SHP77 (cell line): ENCODE measurements at regions not wholly inside any gene's neighbourhood (a gene's known extent, or its start where the extent isn't known, plus 50 kb on each side); places are given as distances from the start of the nearest gene placed in this dataset.
A peak's percentile ranks its signal among the peaks of the same experiment; 100 is the strongest.

Experiments
- DNase-seq, 2 experiments: peaks; one replicate each; lab custom pipeline; 2025; lab: John Stamatoyannopoulos, UW

GRCh38 chr9:14428781-14429230, 114.9 kb upstream of the NFIB start:
- peak; percentile 42 to 53 for DNase-seq

DNA sequence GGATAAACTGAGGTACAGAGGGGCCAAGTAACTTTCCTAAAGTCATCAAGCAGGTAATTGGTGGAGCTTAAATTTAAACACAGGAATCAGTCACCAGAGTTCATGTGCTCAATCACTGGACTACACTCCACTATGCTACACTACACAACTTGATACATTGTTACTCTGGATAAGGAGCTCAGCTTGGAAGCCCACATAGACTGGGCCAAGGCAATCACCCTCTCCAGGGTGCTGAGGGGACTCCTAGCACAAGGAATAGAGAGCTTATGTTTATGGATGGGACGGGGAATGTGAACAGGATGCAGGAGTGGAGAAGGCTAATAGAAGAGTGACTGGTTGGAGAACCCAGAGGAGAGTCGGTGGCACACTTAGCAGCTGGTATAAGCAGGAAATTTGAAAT, 113.5 kb upstream of the NFIB start:
- DNase-seq = no peak

- DNase-seq = no peak
Measured at GRCh38 chr9:14424983-14425382, 111.0 kb upstream of the NFIB start.

DNA sequence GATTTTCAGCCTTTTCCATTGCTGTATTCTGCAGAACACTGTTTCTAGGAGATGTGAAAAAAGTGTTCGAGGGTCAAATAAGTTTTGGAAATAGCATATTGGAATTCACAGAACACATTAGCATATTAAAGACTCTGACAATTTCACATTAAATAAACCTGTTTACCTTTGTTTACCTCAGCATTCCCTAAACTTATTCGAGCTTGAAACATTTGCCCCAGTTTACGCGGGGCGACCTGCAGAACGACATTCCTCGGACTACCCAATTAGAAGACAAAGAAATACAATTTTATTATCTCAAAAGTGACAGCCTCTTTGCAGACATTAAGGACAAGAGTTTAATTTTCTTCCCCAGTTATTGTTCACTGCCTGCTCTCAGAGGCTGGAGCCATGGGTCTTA, 110.3 kb upstream of the NFIB start:
- no peak for DNase-seq

DNA sequence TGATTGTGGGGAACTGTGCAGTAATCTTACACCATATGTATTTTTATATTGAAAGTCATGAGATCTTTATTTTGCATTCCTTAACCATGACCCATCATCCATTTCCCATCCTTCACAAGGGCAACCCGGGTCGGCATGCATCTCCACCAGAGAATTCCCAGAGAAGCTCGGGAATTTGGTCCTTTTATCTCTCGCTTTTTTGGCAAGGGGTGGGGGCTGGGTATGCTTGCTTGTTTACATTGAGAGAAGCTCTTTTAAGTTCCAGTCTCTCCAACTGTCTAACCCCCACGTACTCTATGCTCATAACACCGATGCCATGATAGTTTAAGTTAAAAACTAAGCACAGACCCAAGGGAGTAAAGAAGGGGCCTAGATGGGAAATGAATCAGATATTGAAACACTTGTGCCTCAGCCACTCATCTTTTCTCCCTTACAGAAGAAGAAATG, 109.9 kb upstream of the NFIB start:
- DNase-seq = no peak

GRCh38 chr9:14421291-14421690, 107.3 kb upstream of the NFIB start:
- DNase-seq = no peak

DNA sequence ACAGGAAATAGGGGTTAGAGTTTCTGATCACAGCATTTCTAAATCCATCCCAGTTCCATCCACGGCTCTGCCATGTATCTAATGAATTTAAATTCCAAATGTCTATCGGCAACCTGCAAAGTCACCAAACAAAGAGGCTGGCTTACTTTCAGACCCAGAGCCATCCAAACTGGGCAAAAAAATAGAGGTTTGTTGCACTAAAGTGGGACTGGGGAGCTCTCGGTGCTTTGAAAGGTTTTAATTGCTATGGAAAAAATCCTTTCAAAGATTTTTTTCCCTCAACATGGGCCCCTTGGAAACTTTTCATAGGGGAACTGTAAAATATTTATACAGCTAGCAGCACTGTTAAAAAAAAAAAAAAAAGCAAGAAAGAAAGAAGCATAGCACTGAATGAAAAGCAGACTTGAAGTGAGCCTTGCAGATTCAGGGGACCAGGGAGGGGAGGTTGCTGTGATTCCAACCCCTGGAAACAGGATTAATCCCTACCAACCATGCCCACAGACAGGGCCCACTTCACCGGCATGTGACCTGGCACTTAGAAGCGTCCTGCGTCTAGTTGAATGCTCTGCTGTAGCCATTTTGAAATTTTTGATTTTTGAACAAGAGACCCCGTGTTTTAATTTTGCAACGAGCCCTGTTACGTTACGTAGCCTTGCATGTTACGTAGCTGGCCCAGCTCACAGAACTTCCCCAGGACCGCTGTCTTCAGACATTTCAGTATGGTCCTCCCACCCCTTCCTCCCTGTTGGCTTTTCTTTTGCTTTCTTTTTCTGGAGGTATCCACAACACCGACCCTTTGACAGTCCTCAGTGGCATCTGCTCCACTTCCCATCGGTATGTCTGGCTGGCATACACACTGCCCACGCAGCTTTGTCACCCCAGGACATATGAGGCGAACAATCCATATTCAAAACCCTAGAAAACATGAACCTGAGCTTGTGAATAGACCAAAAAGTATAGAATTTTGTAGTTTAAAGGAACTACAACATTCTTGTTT, 105.3 kb upstream of the NFIB start:
- DNase-seq = no peak

- no peak for DNase-seq
Measured at GRCh38 chr9:14418301-14418940, 104.5 kb upstream of the NFIB start.

DNA sequence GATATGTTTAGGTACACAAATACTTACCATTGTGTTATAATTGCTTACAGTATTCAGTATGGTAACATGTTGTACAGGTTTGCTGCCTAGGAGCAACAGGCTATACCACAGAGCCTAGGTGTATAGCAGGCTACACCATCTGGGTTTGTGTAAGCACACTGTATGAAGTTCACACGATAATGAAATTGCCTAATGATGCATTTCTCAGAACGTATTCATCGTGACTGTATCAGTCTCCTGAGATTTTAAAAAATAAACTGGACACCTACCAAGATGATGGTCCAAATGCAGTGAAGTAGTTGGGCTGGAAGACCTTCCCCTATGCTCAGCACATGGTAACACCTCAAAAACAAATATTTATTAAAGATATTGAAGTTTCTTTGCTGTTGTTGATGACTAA, 103.3 kb upstream of the NFIB start:
- DNase-seq = no peak

GRCh38 chr9:14415947-14416346, 102.0 kb upstream of the NFIB start:
- DNase-seq = no peak

DNA sequence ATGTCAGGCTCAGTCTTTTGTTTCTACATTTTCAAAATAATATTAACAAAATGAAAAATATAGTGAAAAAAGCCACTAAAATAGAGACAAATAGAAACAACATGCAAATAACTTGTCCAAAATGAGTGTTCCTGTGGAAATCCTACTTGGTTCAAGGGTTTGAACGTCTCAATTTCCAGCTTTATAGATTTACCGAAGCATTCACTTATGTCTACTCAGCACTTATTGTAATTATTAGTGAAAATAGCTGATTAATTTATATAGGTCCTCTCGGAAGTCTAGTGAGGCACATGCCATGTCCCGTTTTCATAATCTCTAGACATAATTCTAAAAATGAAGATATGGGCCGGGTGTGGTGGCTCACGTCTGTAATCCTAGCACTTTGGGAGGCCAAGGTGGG, 99.9 kb upstream of the NFIB start:
- DNase-seq = no peak

GRCh38 chr9:14412775-14413174, 98.8 kb upstream of the NFIB start:
- no peak for DNase-seq

- no peak for DNase-seq
Measured at GRCh38 chr9:14406463-14406862, 92.5 kb upstream of the NFIB start.

DNA sequence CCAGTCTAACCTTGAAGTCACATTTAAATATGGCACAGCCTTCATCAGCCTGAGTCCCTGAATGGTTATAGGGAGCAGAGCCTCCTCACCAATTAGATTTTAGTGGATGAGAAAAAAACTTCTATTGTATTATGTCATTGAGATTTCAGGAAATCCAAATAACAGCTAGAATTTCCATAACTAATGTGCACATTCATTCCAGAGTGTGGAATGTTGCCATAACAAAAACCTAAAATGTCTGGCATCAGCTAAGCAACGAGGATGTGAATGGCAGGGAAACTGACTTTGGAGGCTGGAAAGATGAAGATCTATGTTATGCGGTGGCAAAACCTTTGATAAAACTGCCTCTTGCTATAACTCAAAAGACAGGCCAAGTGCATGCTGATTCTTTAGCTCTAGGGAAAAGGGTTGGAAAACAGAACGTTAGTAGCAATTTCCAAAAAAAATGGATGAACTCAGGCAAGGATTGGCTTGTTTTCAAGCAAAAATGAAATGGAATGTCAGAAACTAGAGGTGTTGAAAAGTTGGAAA, 91.3 kb upstream of the NFIB start:
- no peak for DNase-seq

- no peak for DNase-seq
Measured at GRCh38 chr9:14403081-14403480, 89.1 kb upstream of the NFIB start.

DNA sequence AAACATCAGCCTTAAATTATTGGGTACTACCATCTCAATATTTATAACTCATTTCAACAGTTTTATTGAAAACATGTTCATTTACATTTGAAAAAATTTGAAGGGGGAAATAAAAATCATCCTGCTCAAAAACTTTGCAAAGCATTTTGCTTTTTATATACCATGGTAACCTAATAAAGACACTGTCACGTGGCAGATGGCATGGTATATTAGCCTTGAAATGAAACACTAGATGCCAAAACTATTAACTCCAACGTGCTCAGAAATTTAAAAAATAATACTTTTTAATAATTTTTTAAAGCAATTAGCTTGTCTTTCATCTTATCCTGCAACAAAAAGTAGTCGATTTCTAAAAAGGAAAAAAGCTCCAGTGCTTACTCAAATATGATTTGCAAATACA, 88.6 kb upstream of the NFIB start:
- DNase-seq = no peak

GRCh38 chr9:14401911-14402310, 88.0 kb upstream of the NFIB start:
- no peak for DNase-seq

- peak; percentile 14 to 30 for DNase-seq
Measured at GRCh38 chr9:14400658-14400995, 86.7 kb upstream of the NFIB start.

- DNase-seq = no peak
Measured at GRCh38 chr9:14399756-14400657, 86.1 kb upstream of the NFIB start.

DNA sequence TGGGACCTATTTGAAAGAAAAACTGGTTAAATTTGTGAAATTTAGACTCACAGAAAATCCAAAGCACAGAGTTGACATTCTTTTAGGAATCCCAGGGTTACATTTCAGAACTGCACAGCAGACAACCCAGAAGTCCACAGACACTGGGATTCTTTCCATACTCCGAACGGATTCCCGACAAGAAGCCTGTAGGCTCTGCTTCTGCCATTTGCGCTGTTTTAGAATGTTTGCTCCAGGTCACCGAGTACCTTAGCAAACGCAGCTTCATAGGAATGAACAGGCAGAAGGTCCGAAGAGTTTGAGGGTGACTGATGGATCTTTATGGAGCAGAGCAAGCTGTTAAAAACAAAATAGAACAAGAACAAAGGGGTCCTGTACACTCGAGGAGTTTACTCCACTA, 84.5 kb upstream of the NFIB start:
- DNase-seq = no peak

- DNase-seq = no peak
Measured at GRCh38 chr9:14396171-14396570, 82.2 kb upstream of the NFIB start.
